ENCODE measurements at regions not wholly inside any gene's neighbourhood (a gene's known extent, or its start where the extent isn't known, plus 50 kb on each side); places are given as distances from the start of the nearest gene placed in this dataset.

GRCh38 chr13:26475176-26476110, 82.0 kb upstream of the WASF3 start:
- H3K9me3 ChIP-seq (replicated peaks): no peaks in the 10 kb centered on the region
- no peak overlapping the region for H3K4me3 ChIP-seq
- H3K27me3 ChIP-seq (replicated peaks): no peaks in the 10 kb centered on the region
- no peaks in the 10 kb centered on the region for H3K4me1 ChIP-seq (replicated peaks)
- no peaks in the 10 kb centered on the region for H3K36me3 ChIP-seq
- no peak for DNase-seq (ENCODE audit: low read depth in 1 of 2, low spot score in 2 of 2)
- no peak overlapping the region for H3K27ac ChIP-seq

GRCh38 chr13:26476111-26476781, 81.2 kb upstream of the WASF3 start:
- no peaks in the 10 kb centered on the region for H3K27me3 ChIP-seq (replicated peaks)
- no peak overlapping the region for H3K27ac ChIP-seq
- H3K4me3 ChIP-seq: no peak overlapping the region
- no peaks in the 10 kb centered on the region for H3K4me1 ChIP-seq (replicated peaks)
- H3K36me3 ChIP-seq: no peaks in the 10 kb centered on the region
- DNase-seq (ENCODE audit: low read depth in 1 of 2, low spot score in 2 of 2): no peak
- H3K9me3 ChIP-seq (replicated peaks): no peaks in the 10 kb centered on the region

GRCh38 chr13:26476782-26477142, 80.7 kb upstream of the WASF3 start:
- H3K27me3 ChIP-seq (replicated peaks): no peaks in the 10 kb centered on the region
- H3K36me3 ChIP-seq: no peaks in the 10 kb centered on the region
- H3K9me3 ChIP-seq (replicated peaks): no peaks in the 10 kb centered on the region
- H3K27ac ChIP-seq: no peak overlapping the region
- H3K4me1 ChIP-seq (replicated peaks): no peaks in the 10 kb centered on the region
- DNase-seq (ENCODE audit: low read depth in 1 of 2, low spot score in 2 of 2): no peak
- no peak overlapping the region for H3K4me3 ChIP-seq

- Histone ChIP-seq H3K4me3 (no peak overlapping the region), H3K36me3 (no peaks in the 10 kb centered on the region), H3K9me3 (replicated peaks) (no peaks in the 10 kb centered on the region), H3K4me1 (replicated peaks) (no peaks in the 10 kb centered on the region), H3K27ac (no peak overlapping the region), H3K27me3 (replicated peaks) (no peaks in the 10 kb centered on the region)
- DNase-seq (ENCODE audit: low read depth in 1 of 2, low spot score in 2 of 2): no peak
Measured at GRCh38 chr13:26477681-26478080, 79.8 kb upstream of the WASF3 start.

- H3K36me3 ChIP-seq: no peaks in the 10 kb centered on the region
- no peaks in the 10 kb centered on the region for H3K4me1 ChIP-seq (replicated peaks)
- no peaks in the 10 kb centered on the region for H3K9me3 ChIP-seq (replicated peaks)
- H3K27me3 ChIP-seq (replicated peaks): no peaks in the 10 kb centered on the region
- H3K4me3 ChIP-seq: no peak overlapping the region
- no peak for DNase-seq (ENCODE audit: low read depth in 1 of 2, low spot score in 2 of 2)
- H3K27ac ChIP-seq: no peak overlapping the region
Measured at GRCh38 chr13:26480246-26480855, 77.1 kb upstream of the WASF3 start.

GRCh38 chr13:26482451-26483197, 74.9 kb upstream of the WASF3 start:
- no peaks in the 10 kb centered on the region for H3K36me3 ChIP-seq
- DNase-seq (ENCODE audit: low read depth in 1 of 2, low spot score in 2 of 2): peak in 1 of 2 experiments; percentile 34
- H3K4me1 ChIP-seq (replicated peaks): no peaks in the 10 kb centered on the region
- H3K4me3 ChIP-seq: no peak overlapping the region
- H3K27ac ChIP-seq: no peak overlapping the region
- no peaks in the 10 kb centered on the region for H3K9me3 ChIP-seq (replicated peaks)
- H3K27me3 ChIP-seq (replicated peaks): no peaks in the 10 kb centered on the region

GRCh38 chr13:26483546-26483945, 73.9 kb upstream of the WASF3 start:
- Histone ChIP-seq H3K36me3 (no peaks in the 10 kb centered on the region), H3K4me1 (replicated peaks) (no peaks in the 10 kb centered on the region), H3K4me3 (no peak overlapping the region), H3K27ac (no peak overlapping the region), H3K9me3 (replicated peaks) (no peaks in the 10 kb centered on the region), H3K27me3 (replicated peaks) (no peaks in the 10 kb centered on the region)
- DNase-seq (ENCODE audit: low read depth in 1 of 2, low spot score in 2 of 2): no peak

- Histone ChIP-seq H3K27me3 (replicated peaks) (no peaks in the 10 kb centered on the region), H3K9me3 (replicated peaks) (no peaks in the 10 kb centered on the region), H3K4me1 (replicated peaks) (no peaks in the 10 kb centered on the region), H3K36me3 (no peaks in the 10 kb centered on the region), H3K4me3 (no peak overlapping the region), H3K27ac (no peak overlapping the region)
- no peak for DNase-seq (ENCODE audit: low read depth in 1 of 2, low spot score in 2 of 2)
Measured at GRCh38 chr13:26484196-26484595, 73.3 kb upstream of the WASF3 start.

- no peaks in the 10 kb centered on the region for H3K9me3 ChIP-seq (replicated peaks)
- H3K4me3 ChIP-seq: no peak overlapping the region
- no peaks in the 10 kb centered on the region for H3K36me3 ChIP-seq
- no peaks in the 10 kb centered on the region for H3K27me3 ChIP-seq (replicated peaks)
- DNase-seq (ENCODE audit: low read depth in 1 of 2, low spot score in 2 of 2): no peak
- no peaks in the 10 kb centered on the region for H3K4me1 ChIP-seq (replicated peaks)
- no peak overlapping the region for H3K27ac ChIP-seq
Measured at GRCh38 chr13:26485288-26485687, 72.2 kb upstream of the WASF3 start.

GRCh38 chr13:26485786-26486185, 71.7 kb upstream of the WASF3 start:
- Histone ChIP-seq H3K4me1 (replicated peaks) (no peaks in the 10 kb centered on the region), H3K9me3 (replicated peaks) (no peaks in the 10 kb centered on the region), H3K27ac (no peak overlapping the region), H3K4me3 (no peak overlapping the region), H3K36me3 (no peaks in the 10 kb centered on the region), H3K27me3 (replicated peaks) (no peaks in the 10 kb centered on the region)
- DNase-seq (ENCODE audit: low read depth in 1 of 2, low spot score in 2 of 2): no peak

- Histone ChIP-seq H3K4me1 (replicated peaks) (no peaks in the 10 kb centered on the region), H3K27ac (no peak overlapping the region), H3K4me3 (no peak overlapping the region), H3K27me3 (replicated peaks) (no peaks in the 10 kb centered on the region), H3K9me3 (replicated peaks) (no peaks in the 10 kb centered on the region), H3K36me3 (no peaks in the 10 kb centered on the region)
- DNase-seq (ENCODE audit: low read depth in 1 of 2, low spot score in 2 of 2): no peak
Measured at GRCh38 chr13:26486550-26486949, 70.9 kb upstream of the WASF3 start.

GRCh38 chr13:26487781-26488180, 69.7 kb upstream of the WASF3 start:
- H3K36me3 ChIP-seq: no peaks in the 10 kb centered on the region
- no peaks in the 10 kb centered on the region for H3K4me1 ChIP-seq (replicated peaks)
- DNase-seq (ENCODE audit: low read depth in 1 of 2, low spot score in 2 of 2): no peak
- H3K27me3 ChIP-seq (replicated peaks): no peaks in the 10 kb centered on the region
- no peak overlapping the region for H3K27ac ChIP-seq
- no peak overlapping the region for H3K4me3 ChIP-seq
- H3K9me3 ChIP-seq (replicated peaks): no peaks in the 10 kb centered on the region

- H3K27me3 ChIP-seq (replicated peaks): no peaks in the 10 kb centered on the region
- no peak for DNase-seq (ENCODE audit: low read depth in 1 of 2, low spot score in 2 of 2)
- no peaks in the 10 kb centered on the region for H3K9me3 ChIP-seq (replicated peaks)
- H3K27ac ChIP-seq: no peak overlapping the region
- no peaks in the 10 kb centered on the region for H3K36me3 ChIP-seq
- H3K4me3 ChIP-seq: no peak overlapping the region
- no peaks in the 10 kb centered on the region for H3K4me1 ChIP-seq (replicated peaks)
Measured at GRCh38 chr13:26488236-26489003, 69.1 kb upstream of the WASF3 start.

Measured in SJSA1 (cell line).